Sigmoid colon (tissue), 6 donors: ENCODE measurements at regions not wholly inside any gene's neighbourhood (a gene's known extent, or its start where the extent isn't known, plus 50 kb on each side); places are given as distances from the start of the nearest gene placed in this dataset.

ENCODE experiments used
- DNase-seq: peaks from one replicate; pipeline ENCODE4 v3.0.0-alpha.2; 2019
- H3K27ac ChIP-seq, 4 donors: fragments of 200-600 bp; sonication (generic); one replicate each; pipeline ENCODE4 v1.5.1; 2016 to 2019; ENCODE audit warnings: mild to moderate bottlenecking in 1 of 4
- H3K27me3 ChIP-seq, 3 donors: fragments of 200-600 bp; sonication (generic); one replicate each; pipeline ENCODE4 v1.5.1; 2019; ENCODE audit warnings: mild to moderate bottlenecking in 1 of 3
- H3K36me3 ChIP-seq, 4 donors: fragments of 200-600 bp; sonication (generic); one replicate each; pipeline ENCODE4 v1.5.1; 2016 to 2019
- H3K4me1 ChIP-seq, 4 donors: fragments of 200-600 bp; sonication (generic); one replicate each; pipeline ENCODE4 v1.5.1; 2017 to 2019
- H3K4me3 ChIP-seq, 4 donors: fragments of 200-600 bp; sonication (generic); one replicate each; pipeline ENCODE4 v1.5.1; 2017 to 2019; ENCODE audit warnings: mild to moderate bottlenecking in 2 of 4, moderate library complexity in 1 of 4
- H3K9me3 ChIP-seq, 4 donors: fragments of 200-600 bp in 3 of 4; sonication (generic) in 3 of 4; one replicate each; pipeline versions ENCODE4 v1.5.1 to v1.6.1; 2013 to 2019
- EP300 ChIP-seq, 4 donors: sonication (generic); formaldehyde crosslinking; IDR thresholded peaks; one replicate each; pipeline ENCODE4 v1.6.1; 2017; ENCODE audit warnings: antibody characterized with exemption in 4 of 4
- POLR2A ChIP-seq, 2 donors: fragments of 450-650 bp; IDR thresholded peaks; one replicate each; pipeline ENCODE4 v1.6.1; 2016; ENCODE audit warnings: antibody characterized with exemption in 2 of 2, mild to moderate bottlenecking in 2 of 2, moderate library complexity in 2 of 2
- POLR2AphosphoS5 ChIP-seq, 4 donors: sonication (generic); formaldehyde crosslinking; IDR thresholded peaks; one replicate each; pipeline ENCODE4 v1.6.1; 2017; ENCODE audit warnings: antibody characterized with exemption in 4 of 4
- WGBS, 2 donors: extraction: QIAGEN DNeasy Blood & Tissue Kit; methylation state at CpG; one replicate each; pipeline ENCODE4 v1.1.7; 2013; 5-methylcytosine and 5-hydroxymethylcytosine counted together
- intact Hi-C: fragments of 100-400 bp; cut with DNase I; formaldehyde crosslinking; loops from one replicate; pipeline ENCODE4 v1.15.1; 2023
- TF ChIP-seq, protein P1 (sequence below), 4 experiments: fragments of 450-650 bp in 3 of 4; fragments of 200-600 bp in 1 of 4; IDR thresholded peaks; one replicate each; pipeline ENCODE4 v1.5.1; 2016 to 2019; ENCODE audit warnings: antibody characterized with exemption in 4 of 4, mild to moderate bottlenecking in 3 of 4, moderate library complexity in 2 of 4
- donor health status: healthy with polysubstance abuse.
- donor health status: healthy.

DNA sequence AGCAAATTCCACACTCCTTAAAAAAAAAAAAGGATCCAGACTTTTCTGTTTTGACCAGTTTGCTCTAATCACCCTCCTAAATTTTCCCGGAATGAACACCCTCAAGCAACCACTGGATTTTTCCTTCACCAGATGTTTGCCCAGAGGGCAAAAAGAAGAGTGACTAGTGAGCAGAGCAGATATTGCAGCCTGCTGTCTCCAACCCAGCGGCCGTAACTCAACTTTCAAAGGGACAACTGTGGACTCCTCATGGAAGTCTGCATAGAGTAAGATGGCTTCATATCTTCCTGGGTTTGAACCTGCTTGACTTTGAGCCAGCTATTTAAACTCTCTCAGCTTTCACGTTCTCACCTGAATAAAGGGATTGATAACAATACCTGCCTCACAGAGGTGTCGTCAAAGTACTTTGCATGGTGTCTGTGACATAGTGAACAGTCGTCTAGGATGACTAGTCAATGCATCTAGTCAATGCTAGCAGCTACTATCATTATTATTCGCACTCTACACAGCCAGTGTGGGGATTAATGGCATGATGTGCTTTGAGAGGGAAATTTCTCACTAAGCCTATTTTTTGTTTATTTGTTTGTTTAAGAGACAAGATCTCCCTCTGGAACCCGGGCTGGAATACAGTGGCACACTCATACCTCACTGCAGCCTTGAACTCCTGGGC lies 92.2 kb upstream of the HIVEP1 start:
- Histone ChIP-seq H3K27me3 (no peaks in the 10 kb centered on the region), H3K4me1 (peaks cover 0 to 11% (median 5%) of the 10 kb centered on the region in 4 donors), H3K36me3 (no peaks in the 10 kb centered on the region), H3K27ac (peak overlapping the region; percentile 6 to 69 (median 55)), H3K4me3 (no peak overlapping the region), H3K9me3 (no peaks in the 10 kb centered on the region)
- WGBS, 2 donors, result 89 to 94% methylated on average over 8 of the region's 8 CpGs
- intact Hi-C loops, result no loop called here
- no peak for TF ChIP-seq EP300 (IDR thresholded peaks at IDR 0.05)
- no peak for TF ChIP-seq POLR2AphosphoS5 (IDR thresholded peaks at IDR 0.05)
- TF ChIP-seq, protein P1, sequence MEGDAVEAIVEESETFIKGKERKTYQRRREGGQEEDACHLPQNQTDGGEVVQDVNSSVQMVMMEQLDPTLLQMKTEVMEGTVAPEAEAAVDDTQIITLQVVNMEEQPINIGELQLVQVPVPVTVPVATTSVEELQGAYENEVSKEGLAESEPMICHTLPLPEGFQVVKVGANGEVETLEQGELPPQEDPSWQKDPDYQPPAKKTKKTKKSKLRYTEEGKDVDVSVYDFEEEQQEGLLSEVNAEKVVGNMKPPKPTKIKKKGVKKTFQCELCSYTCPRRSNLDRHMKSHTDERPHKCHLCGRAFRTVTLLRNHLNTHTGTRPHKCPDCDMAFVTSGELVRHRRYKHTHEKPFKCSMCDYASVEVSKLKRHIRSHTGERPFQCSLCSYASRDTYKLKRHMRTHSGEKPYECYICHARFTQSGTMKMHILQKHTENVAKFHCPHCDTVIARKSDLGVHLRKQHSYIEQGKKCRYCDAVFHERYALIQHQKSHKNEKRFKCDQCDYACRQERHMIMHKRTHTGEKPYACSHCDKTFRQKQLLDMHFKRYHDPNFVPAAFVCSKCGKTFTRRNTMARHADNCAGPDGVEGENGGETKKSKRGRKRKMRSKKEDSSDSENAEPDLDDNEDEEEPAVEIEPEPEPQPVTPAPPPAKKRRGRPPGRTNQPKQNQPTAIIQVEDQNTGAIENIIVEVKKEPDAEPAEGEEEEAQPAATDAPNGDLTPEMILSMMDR (IDR thresholded peaks at IDR 0.05), result no peak
- no peak for TF ChIP-seq POLR2A (IDR thresholded peaks at IDR 0.05)
- DNase-seq, result no peak

DNA sequence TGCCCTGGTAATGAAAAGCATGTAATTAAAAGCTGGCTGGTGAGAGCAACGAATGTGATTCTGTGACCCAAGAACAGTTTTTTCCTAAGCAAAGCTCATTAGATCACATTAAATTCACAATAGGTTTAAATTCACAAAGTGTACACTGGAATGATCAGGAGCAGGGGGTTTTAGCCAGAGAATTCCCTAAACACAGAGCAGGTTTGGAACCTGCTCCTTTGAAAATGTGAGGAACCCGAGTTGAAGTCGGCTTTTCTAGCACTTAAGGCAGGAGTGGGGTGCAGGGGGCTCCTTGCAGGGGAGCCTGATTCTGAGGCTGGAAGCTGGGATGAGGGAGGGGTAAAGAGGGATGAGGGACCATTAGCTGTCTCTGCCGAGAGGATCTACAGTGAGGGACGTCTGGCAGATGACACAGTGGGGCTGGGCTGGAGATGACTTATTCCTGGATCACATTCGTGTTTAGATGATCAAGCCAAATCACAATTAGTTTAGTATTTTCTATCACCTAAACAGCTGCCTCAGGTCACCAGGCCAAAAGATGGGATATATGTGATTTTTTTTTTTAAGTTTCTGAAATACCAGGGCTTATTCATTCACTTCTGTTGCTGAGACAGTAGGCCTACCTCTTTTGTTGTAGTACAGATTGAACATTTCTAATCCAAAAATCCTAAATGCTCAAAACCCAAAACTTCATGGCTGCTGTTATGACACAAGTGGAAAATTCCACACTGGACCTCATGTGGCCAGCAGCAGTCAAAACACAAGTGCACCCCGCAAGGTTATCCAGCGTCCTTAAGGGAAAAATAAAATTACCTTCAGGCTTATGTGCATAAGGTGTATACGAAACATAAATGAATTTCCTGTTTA lies 93.1 kb upstream of the HIVEP1 start:
- Histone ChIP-seq H3K27me3 (no peaks in the 10 kb centered on the region), H3K4me3 (no peak overlapping the region), H3K9me3 (no peaks in the 10 kb centered on the region), H3K36me3 (no peaks in the 10 kb centered on the region), H3K27ac (peak overlapping the region; percentile 18 to 69 (median 46)), H3K4me1 (peaks cover 0 to 11% (median 5%) of the 10 kb centered on the region in 4 donors)
- DNase-seq, result no peak
- 53 to 69% methylated on average over 9 of the region's 9 CpGs for WGBS, 2 donors
- intact Hi-C loops, result no loop called here
- TF ChIP-seq, protein P1 (IDR thresholded peaks at IDR 0.05), result no peak
- TF ChIP-seq EP300 (IDR thresholded peaks at IDR 0.05) (no peak), POLR2AphosphoS5 (IDR thresholded peaks at IDR 0.05) (no peak), POLR2A (IDR thresholded peaks at IDR 0.05) (no peak)

DNA sequence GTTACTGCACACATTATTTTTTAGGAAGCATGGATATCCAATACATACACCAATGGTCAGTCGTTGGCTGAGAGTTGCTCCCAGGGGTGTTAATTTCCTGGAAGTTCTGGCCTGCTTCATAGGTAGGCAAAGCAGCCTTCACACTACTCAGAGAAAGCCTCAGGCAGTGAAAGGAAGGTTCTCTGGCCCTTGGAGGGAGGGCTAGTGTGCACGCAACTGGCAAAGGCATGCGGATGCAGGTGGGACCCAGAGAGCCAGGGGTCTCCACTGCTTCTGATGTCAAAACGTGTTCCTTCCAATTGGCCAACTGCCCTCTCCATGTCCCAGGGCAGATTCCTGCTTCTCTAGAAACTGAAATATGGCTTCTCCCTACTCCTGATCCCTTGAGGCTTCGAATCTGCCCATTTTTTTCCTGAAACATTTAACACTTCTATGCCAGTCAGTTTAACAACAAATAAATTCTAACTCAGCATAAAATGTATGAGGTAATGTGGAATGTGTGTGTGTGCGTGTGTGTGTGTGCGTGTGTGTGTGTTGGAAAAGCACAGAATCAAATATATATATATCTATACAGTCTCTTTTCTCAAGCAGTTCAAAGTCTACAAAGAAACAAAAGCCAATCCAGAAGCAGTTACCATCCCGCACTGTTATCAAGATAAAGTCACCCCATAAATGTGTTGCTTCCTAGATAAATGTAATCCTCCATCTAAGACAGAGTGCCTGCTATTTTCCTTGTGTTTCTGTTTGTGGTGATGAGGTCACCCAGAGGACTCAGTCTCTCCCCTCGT lies 94.0 kb upstream of the HIVEP1 start:
- Histone ChIP-seq H3K4me3 (no peak overlapping the region), H3K4me1 (peaks cover 0 to 11% (median 5%) of the 10 kb centered on the region in 4 donors), H3K27me3 (no peaks in the 10 kb centered on the region), H3K9me3 (no peaks in the 10 kb centered on the region), H3K36me3 (no peaks in the 10 kb centered on the region), H3K27ac (peak overlapping the region; percentile 18 to 69 (median 46))
- WGBS, 2 donors, result 39 to 68% methylated on average over 9 of the region's 9 CpGs
- DNase-seq, result no peak
- TF ChIP-seq, protein P1 (IDR thresholded peaks at IDR 0.05), result no peak
- TF ChIP-seq POLR2A (IDR thresholded peaks at IDR 0.05), result no peak
- TF ChIP-seq POLR2AphosphoS5 (IDR thresholded peaks at IDR 0.05), result no peak
- TF ChIP-seq EP300 (IDR thresholded peaks at IDR 0.05), result no peak
- intact Hi-C loops, result no loop called here

DNA sequence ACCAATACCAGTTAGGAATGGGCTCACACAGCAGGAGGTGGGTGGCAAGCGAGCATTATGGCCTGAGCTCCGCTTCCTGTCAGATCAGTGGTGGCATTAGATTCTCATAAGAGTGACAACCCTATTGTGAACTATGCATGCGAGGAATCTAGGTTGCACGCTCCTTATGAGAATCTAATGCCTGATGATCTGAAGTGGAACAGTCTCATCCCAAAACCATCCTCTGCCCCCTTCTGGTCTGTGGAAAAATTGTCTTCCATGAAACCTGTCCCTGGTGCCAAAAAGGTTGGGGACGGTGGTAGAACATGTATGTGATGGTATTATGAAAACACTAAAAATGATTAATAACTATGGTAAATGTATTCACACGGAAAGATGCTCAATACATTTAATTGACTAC lies 99.7 kb upstream of the HIVEP1 start:
- DNase-seq, result no peak
- Histone ChIP-seq H3K9me3 (no peaks in the 10 kb centered on the region), H3K36me3 (no peaks in the 10 kb centered on the region), H3K27me3 (no peaks in the 10 kb centered on the region), H3K4me1 (no peaks in the 10 kb centered on the region), H3K27ac (no peak overlapping the region), H3K4me3 (no peak overlapping the region)
- TF ChIP-seq EP300 (IDR thresholded peaks at IDR 0.05) (no peak), POLR2A (IDR thresholded peaks at IDR 0.05) (no peak), POLR2AphosphoS5 (IDR thresholded peaks at IDR 0.05) (no peak)
- TF ChIP-seq, protein P1 (IDR thresholded peaks at IDR 0.05), result no peak
- intact Hi-C loops, result no loop called here
- 96 to 97% methylated on average over 6 of the region's 6 CpGs for WGBS, 2 donors
